Upper lobe of right lung (tissue), 1 donor: ENCODE measurements at regions not wholly inside any gene's neighbourhood (a gene's known extent, or its start where the extent isn't known, plus 50 kb on each side); places are given as distances from the start of the nearest gene placed in this dataset.

Source experiments
- ATAC-seq: fragments of 200-7000 bp; cut with Tn5 transposase; one replicate; pipeline ENCODE4 v1.9.1; 2020; ENCODE audit warnings: mild to moderate bottlenecking, moderate library complexity
- DNase-seq: peaks from one replicate; pipeline ENCODE4 v3.0.0-alpha.2; 2020
- H3K27ac ChIP-seq: fragments of 200-600 bp; one replicate; pipeline ENCODE4 v1.8.0; 2022
- H3K27me3 ChIP-seq: fragments of 200-600 bp; one replicate; pipeline ENCODE4 v1.8.0; 2022; ENCODE audit warnings: mild to moderate bottlenecking
- H3K36me3 ChIP-seq: fragments of 200-600 bp; one replicate; pipeline ENCODE4 v1.8.0; 2022
- H3K4me1 ChIP-seq: fragments of 200-600 bp; one replicate; pipeline ENCODE4 v1.8.0; 2022
- H3K4me3 ChIP-seq: fragments of 200-600 bp; one replicate; pipeline ENCODE4 v1.8.0; 2022; ENCODE audit warnings: mild to moderate bottlenecking
- H3K9me3 ChIP-seq: fragments of 200-600 bp; one replicate; pipeline ENCODE4 v1.8.0; 2022
- intact Hi-C: fragments of 100-400 bp; cut with DNase I; formaldehyde crosslinking; loops from one replicate; pipeline ENCODE4 v1.11.0; 2022
- TF ChIP-seq, protein P1 (sequence below): fragments of 200-600 bp; IDR thresholded peaks from one replicate; pipeline ENCODE4 v1.8.0; 2022; ENCODE audit warnings: antibody characterized with exemption
- donor health status: DM: no; HTN: yes; CAD: no; lungs with severe emphysema.

DNA sequence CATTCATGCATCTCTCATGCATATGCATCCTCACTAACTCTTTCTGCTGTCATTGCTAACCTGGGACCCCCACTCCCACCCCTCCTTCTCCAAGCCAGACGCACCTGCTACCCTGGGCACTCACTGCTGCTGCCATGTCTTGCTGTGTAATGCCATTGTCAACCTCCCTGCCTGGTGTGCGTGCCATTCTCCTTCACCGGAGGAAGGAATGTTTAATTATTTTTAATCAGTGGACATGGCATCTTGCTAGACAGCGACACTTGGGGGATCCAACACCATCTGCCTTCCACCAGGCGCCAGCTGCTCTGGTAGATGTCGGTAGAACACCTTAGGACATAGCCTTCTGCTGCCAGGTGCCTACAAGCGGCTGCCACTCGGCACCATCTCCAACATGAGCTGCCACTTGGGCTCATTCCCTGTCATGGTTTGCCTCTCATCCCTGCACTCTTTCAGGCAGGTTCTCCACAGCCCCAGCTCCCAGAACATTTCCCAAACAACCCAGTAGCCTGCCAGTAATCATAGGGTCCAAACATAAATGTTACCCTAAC, 306.9 kb downstream of the TTLL7 start:
- H3K4me1 ChIP-seq, result peaks cover 6% of the 10 kb centered on the region
- TF ChIP-seq, protein P1, sequence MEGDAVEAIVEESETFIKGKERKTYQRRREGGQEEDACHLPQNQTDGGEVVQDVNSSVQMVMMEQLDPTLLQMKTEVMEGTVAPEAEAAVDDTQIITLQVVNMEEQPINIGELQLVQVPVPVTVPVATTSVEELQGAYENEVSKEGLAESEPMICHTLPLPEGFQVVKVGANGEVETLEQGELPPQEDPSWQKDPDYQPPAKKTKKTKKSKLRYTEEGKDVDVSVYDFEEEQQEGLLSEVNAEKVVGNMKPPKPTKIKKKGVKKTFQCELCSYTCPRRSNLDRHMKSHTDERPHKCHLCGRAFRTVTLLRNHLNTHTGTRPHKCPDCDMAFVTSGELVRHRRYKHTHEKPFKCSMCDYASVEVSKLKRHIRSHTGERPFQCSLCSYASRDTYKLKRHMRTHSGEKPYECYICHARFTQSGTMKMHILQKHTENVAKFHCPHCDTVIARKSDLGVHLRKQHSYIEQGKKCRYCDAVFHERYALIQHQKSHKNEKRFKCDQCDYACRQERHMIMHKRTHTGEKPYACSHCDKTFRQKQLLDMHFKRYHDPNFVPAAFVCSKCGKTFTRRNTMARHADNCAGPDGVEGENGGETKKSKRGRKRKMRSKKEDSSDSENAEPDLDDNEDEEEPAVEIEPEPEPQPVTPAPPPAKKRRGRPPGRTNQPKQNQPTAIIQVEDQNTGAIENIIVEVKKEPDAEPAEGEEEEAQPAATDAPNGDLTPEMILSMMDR, result no peak
- no peaks in the 10 kb centered on the region for H3K27me3 ChIP-seq
- H3K27ac ChIP-seq, result no peak overlapping the region
- H3K9me3 ChIP-seq, result no peaks in the 10 kb centered on the region
- ATAC-seq (no peak), DNase-seq (no peak)
- no peak overlapping the region for H3K4me3 ChIP-seq
- no peaks in the 10 kb centered on the region for H3K36me3 ChIP-seq
- intact Hi-C loops, result no loop called here

DNA sequence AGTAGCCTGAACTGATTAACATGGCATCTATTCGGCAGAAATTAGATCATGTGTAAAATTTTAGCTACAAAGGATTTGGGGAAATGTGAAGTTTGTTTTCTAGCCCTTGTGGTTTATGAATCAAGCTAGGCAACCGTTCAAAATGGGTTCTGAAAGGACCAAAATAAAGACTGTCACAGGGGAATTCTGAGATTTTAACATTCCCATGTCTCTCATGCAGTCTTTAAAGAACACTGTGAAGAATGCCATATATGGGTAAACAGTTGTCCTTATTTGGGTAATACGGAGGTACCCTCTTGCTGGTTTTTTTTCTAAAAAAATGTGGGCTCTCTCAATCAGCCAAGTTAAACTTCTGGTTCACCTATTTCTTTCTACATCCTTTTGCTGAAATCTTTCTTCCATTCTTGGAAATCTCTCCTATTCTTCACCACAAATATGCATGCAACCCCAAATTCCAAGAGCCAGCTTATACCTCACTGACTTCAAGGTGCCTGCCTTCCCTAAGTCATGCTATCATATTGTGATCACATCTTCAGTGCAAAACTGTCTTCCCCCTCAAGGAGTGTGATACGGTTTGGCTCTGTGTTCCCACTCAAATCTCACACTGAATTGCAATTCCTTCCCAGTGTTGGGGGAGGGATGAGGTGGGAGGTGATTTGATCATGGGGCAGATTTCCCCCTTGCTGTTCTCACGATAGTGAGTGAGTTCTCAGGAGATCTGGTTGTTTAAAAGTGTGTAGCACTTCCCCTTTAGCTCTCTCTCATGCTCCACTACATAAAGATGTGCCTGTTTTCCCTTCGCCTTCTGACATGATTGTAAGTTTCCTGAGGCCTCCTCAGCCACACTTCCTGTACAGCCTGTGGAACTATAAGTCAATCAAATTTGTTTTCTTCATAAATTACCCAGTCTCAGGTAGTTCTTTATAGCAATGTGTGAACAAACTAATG, 308.7 kb downstream of the TTLL7 start:
- no peak overlapping the region for H3K27ac ChIP-seq
- intact Hi-C loops, result no loop called here

DNA sequence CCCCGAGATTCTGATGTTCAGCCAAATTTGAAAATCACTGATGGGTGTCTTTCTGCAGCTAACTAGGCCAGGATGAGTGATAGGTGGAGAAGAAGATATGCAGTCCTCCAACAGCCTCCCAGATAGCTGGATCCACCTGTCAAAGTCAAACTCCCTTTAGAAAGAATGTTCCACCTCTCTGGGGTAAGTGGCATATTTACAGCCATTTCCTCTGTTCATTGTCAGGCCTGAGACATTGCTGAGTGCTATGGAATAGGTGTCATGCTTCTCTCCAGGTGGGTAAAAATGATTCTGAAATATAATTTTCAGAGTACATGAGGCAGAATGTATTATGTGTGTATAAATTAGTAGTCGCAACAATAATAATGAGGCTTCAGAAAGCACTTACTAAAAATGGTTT, 316.8 kb downstream of the TTLL7 start:
- Histone ChIP-seq H3K36me3 (no peaks in the 10 kb centered on the region), H3K4me1 (no peaks in the 10 kb centered on the region), H3K9me3 (no peaks in the 10 kb centered on the region), H3K4me3 (no peak overlapping the region), H3K27ac (no peak overlapping the region), H3K27me3 (no peaks in the 10 kb centered on the region)
- intact Hi-C loops, result no loop called here
- ATAC-seq (no peak), DNase-seq (no peak)
- TF ChIP-seq, protein P1, result no peak

More for the DNA sequence above, 308.7 kb downstream of the TTLL7 start:
- no peak for DNase-seq
- no peaks in the 10 kb centered on the region for H3K9me3 ChIP-seq
- H3K4me3 ChIP-seq, result no peak overlapping the region
- no peak for ATAC-seq
- H3K4me1 ChIP-seq, result peaks cover 6% of the 10 kb centered on the region
- no peaks in the 10 kb centered on the region for H3K36me3 ChIP-seq
- TF ChIP-seq, protein P1, result no peak
- no peaks in the 10 kb centered on the region for H3K27me3 ChIP-seq

DNA sequence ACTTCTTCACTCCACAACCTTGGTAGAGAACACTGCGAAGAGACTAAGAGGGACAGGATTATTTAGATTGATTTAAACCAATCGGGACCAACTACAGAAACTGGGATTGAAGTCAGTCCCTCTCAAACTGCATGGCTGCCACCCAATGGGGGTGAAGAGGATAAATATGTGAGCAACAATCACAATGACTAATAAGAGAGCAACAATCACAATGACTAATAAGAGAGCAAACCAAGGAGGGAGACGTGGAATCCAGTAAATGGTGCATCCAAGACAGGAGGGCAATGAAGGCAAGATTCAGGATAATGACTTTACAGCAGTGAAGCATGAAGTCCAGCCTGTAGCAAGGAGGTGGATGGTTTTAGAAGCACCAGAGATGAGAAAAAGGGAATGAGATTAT, 322.8 kb downstream of the TTLL7 start:
- Histone ChIP-seq H3K36me3 (no peaks in the 10 kb centered on the region), H3K4me1 (no peaks in the 10 kb centered on the region), H3K27me3 (no peaks in the 10 kb centered on the region), H3K27ac (no peak overlapping the region), H3K9me3 (no peaks in the 10 kb centered on the region), H3K4me3 (no peak overlapping the region)
- no peak for DNase-seq
- intact Hi-C loops, result no loop called here
- ATAC-seq, result no peak
- TF ChIP-seq, protein P1, result no peak

DNA sequence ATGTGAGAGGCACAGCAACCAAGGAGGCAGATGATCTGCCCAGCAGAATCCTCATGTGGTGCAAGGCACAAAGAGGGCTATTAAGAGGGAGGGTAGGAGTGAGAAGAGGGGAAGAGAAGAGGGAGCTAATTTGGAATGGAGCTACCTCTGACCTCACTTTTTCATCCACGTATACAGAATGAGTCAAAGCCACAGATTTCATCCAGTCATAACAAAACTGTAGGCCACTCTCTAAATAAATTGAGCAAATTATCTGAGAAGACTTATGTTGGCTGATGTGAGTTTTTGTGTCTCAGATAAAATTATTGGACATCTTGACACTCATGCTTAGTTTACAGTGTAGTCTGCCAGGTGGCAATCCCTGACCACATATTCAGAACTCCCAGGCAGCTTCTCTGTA, 325.6 kb downstream of the TTLL7 start:
- TF ChIP-seq, protein P1, result no peak
- intact Hi-C loops, result no loop called here

More for the DNA sequence above, 325.6 kb downstream of the TTLL7 start:
- Histone ChIP-seq H3K27me3 (no peaks in the 10 kb centered on the region), H3K4me1 (no peaks in the 10 kb centered on the region), H3K36me3 (no peaks in the 10 kb centered on the region), H3K4me3 (no peak overlapping the region), H3K9me3 (no peaks in the 10 kb centered on the region), H3K27ac (no peak overlapping the region)
- DNase-seq (no peak), ATAC-seq (no peak)
